ENCODE measurements at regions not wholly inside any gene's neighbourhood (a gene's known extent, or its start where the extent isn't known, plus 50 kb on each side); places are given as distances from the start of the nearest gene placed in this dataset.

DNA sequence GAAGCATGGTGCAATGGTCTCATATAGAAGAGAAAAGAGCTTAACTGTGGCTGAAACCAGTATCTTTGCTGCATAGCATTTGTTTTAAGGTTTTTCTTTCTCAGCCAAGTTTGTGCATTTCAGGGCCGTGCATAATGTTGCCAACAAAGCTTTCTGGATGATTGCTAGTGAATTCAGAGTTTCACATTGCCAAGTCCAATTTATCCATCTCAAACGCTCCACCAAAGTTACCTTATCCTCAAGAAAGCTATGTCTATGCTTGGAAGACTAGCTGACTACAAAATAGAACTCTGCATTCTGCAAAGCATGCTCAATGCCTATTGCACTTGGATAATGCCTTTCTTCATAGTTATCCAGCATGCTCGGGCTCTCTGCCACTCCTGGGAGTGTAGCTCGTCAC lies 535.8 kb upstream of the SGCG start:
- H3K4me1 ChIP-seq (ENCODE audit: control insufficient read depth, insufficient read depth, low read length) = no peaks in the 10 kb centered on the region
- TF ChIP-seq TCF7L2 (IDR thresholded peaks at IDR 0.05; ENCODE audit: low read depth, low read length) = no peak
- TF ChIP-seq, protein P1, sequence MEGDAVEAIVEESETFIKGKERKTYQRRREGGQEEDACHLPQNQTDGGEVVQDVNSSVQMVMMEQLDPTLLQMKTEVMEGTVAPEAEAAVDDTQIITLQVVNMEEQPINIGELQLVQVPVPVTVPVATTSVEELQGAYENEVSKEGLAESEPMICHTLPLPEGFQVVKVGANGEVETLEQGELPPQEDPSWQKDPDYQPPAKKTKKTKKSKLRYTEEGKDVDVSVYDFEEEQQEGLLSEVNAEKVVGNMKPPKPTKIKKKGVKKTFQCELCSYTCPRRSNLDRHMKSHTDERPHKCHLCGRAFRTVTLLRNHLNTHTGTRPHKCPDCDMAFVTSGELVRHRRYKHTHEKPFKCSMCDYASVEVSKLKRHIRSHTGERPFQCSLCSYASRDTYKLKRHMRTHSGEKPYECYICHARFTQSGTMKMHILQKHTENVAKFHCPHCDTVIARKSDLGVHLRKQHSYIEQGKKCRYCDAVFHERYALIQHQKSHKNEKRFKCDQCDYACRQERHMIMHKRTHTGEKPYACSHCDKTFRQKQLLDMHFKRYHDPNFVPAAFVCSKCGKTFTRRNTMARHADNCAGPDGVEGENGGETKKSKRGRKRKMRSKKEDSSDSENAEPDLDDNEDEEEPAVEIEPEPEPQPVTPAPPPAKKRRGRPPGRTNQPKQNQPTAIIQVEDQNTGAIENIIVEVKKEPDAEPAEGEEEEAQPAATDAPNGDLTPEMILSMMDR (IDR thresholded peaks at IDR 0.05) = no peak
- TF ChIP-seq, protein P2, sequence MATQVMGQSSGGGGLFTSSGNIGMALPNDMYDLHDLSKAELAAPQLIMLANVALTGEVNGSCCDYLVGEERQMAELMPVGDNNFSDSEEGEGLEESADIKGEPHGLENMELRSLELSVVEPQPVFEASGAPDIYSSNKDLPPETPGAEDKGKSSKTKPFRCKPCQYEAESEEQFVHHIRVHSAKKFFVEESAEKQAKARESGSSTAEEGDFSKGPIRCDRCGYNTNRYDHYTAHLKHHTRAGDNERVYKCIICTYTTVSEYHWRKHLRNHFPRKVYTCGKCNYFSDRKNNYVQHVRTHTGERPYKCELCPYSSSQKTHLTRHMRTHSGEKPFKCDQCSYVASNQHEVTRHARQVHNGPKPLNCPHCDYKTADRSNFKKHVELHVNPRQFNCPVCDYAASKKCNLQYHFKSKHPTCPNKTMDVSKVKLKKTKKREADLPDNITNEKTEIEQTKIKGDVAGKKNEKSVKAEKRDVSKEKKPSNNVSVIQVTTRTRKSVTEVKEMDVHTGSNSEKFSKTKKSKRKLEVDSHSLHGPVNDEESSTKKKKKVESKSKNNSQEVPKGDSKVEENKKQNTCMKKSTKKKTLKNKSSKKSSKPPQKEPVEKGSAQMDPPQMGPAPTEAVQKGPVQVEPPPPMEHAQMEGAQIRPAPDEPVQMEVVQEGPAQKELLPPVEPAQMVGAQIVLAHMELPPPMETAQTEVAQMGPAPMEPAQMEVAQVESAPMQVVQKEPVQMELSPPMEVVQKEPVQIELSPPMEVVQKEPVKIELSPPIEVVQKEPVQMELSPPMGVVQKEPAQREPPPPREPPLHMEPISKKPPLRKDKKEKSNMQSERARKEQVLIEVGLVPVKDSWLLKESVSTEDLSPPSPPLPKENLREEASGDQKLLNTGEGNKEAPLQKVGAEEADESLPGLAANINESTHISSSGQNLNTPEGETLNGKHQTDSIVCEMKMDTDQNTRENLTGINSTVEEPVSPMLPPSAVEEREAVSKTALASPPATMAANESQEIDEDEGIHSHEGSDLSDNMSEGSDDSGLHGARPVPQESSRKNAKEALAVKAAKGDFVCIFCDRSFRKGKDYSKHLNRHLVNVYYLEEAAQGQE (IDR thresholded peaks at IDR 0.05; ENCODE audit: insufficient read depth in 1 of 2, low read depth in 2 of 2, low read length in 1 of 2) = no peak
- no peak for TF ChIP-seq SIN3A (IDR thresholded peaks at IDR 0.05; ENCODE audit: borderline replicate concordance, insufficient read depth, low read depth, low read length)
- no peak for TF ChIP-seq POLR2AphosphoS5 (IDR thresholded peaks at IDR 0.05; ENCODE audit: low read depth, low read length)
- intact Hi-C loops (cut with micrococcal nuclease; ENCODE audit: unreplicated experiment) = no loop called here
- DNase-seq (ENCODE audit: low read depth, low spot score) (no peak), ATAC-seq (no peak)
- POLR2A ChIA-PET = no interaction called here
- no peaks in the 10 kb centered on the region for H3K27me3 ChIP-seq (ENCODE audit: control insufficient read depth, insufficient read depth, low read length)
- no TSS peak for BruUV-seq (replicated peaks)
- no peaks in the 10 kb centered on the region for H3K9me3 ChIP-seq (ENCODE audit: control insufficient read depth, insufficient read depth, low read depth, low read length)
- CTCF ChIA-PET = no interaction called here
- H3K36me3 ChIP-seq (ENCODE audit: control insufficient read depth, insufficient read depth, low read length) = no peaks in the 10 kb centered on the region
- in situ Hi-C loops (cut with HindIII; ENCODE audit: low pct_unique_long_range_greater_than_20kb, low sequenced_read_pairs) = no loop called here
- no peak overlapping the region for H3K27ac ChIP-seq (ENCODE audit: low read length)
- H3K4me3 ChIP-seq (ENCODE audit: low read depth in 2 of 2, low read length in 2 of 2) = no peak overlapping the region

DNA sequence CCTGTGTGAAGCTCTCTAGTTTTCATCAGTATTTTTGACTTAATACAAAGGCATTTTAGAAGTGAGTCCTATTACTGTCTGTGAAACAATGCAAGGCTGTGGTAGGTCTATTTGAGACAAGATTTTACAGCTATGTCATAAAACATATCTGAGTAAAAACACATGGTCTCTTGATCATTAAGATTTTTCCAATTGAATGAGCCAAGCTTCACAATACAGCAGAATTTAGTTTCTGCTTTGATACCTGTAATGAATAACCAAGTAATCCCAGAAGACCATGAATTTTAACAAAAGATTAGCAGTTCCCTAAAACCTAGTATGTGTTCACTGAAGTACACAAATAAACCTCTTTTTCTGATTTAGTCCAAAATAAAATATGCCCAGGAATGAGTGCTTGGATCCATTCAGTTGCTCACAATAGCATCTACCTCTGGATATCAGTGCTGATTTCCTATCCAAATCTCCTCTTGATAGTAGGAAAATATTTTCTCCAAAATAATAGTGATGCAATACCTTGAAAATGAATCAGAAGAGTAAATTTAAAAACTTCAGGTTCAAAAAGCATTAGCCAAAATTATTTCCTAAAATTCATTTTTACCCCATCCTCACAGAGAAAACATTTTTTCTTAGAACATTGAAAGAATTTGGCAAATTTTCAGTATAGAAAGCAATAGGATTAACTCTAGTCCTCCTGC lies 533.5 kb upstream of the SGCG start:
- no TSS peak for BruUV-seq (replicated peaks)
- Histone ChIP-seq H3K27ac (ENCODE audit: low read length) (no peak overlapping the region), H3K36me3 (ENCODE audit: control insufficient read depth, insufficient read depth, low read length) (no peaks in the 10 kb centered on the region), H3K9me3 (ENCODE audit: control insufficient read depth, insufficient read depth, low read depth, low read length) (no peaks in the 10 kb centered on the region), H3K4me3 (ENCODE audit: low read depth in 2 of 2, low read length in 2 of 2) (no peak overlapping the region), H3K4me1 (ENCODE audit: control insufficient read depth, insufficient read depth, low read length) (no peaks in the 10 kb centered on the region), H3K27me3 (ENCODE audit: control insufficient read depth, insufficient read depth, low read length) (no peaks in the 10 kb centered on the region)
- DNase-seq (ENCODE audit: low read depth, low spot score) (no peak), ATAC-seq (no peak)
- TF ChIP-seq TCF7L2 (IDR thresholded peaks at IDR 0.05; ENCODE audit: low read depth, low read length) (no peak), SIN3A (IDR thresholded peaks at IDR 0.05; ENCODE audit: borderline replicate concordance, insufficient read depth, low read depth, low read length) (no peak)
- in situ Hi-C loops (cut with HindIII; ENCODE audit: low pct_unique_long_range_greater_than_20kb, low sequenced_read_pairs) (no loop called here), intact Hi-C loops (cut with micrococcal nuclease; ENCODE audit: unreplicated experiment) (no loop called here)
- POLR2A ChIA-PET = no interaction called here
- CTCF ChIA-PET = no interaction called here

DNA sequence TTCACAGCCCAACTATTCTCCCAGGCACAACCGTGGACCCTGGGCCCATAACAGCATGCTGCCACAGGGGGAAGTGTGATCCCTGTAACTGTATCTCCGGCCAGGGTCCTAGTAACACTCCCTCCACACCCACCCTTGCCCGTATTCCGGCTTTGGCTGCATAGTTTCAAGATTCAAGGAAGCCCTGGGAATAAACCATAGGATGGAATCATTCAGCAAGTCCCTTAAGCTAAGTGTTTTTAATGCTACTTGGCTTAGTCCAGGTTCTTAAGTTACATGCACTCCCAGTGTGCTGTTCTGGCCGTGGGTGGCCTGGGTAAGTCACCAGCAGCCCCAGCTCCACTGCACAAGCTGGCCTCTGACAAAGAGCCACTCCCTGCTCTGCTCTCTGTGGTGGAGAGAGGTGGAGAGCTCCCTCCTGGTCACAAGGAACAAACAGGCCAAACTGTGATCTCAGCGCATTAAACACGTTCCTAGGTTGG lies 532.4 kb upstream of the SGCG start:
- BruUV-seq (replicated peaks) = no TSS peak
- H3K27ac ChIP-seq (ENCODE audit: low read length) = no peak overlapping the region
- no peak overlapping the region for H3K4me3 ChIP-seq (ENCODE audit: low read depth in 2 of 2, low read length in 2 of 2)
- H3K27me3 ChIP-seq (ENCODE audit: control insufficient read depth, insufficient read depth, low read length) = no peaks in the 10 kb centered on the region
- H3K4me1 ChIP-seq (ENCODE audit: control insufficient read depth, insufficient read depth, low read length) = no peaks in the 10 kb centered on the region
- CTCF ChIA-PET = no interaction called here
- intact Hi-C loops (cut with micrococcal nuclease; ENCODE audit: unreplicated experiment) (no loop called here), in situ Hi-C loops (cut with HindIII; ENCODE audit: low pct_unique_long_range_greater_than_20kb, low sequenced_read_pairs) (no loop called here)
- H3K36me3 ChIP-seq (ENCODE audit: control insufficient read depth, insufficient read depth, low read length) = no peaks in the 10 kb centered on the region
- DNase-seq (ENCODE audit: low read depth, low spot score) (no peak), ATAC-seq (no peak)
- POLR2A ChIA-PET = no interaction called here
- TF ChIP-seq, protein P2 (IDR thresholded peaks at IDR 0.05; ENCODE audit: insufficient read depth in 1 of 2, low read depth in 2 of 2, low read length in 1 of 2) = no peak
- no peak for TF ChIP-seq TCF7L2 (IDR thresholded peaks at IDR 0.05; ENCODE audit: low read depth, low read length)
- TF ChIP-seq SIN3A (IDR thresholded peaks at IDR 0.05; ENCODE audit: borderline replicate concordance, insufficient read depth, low read depth, low read length) = no peak
- TF ChIP-seq POLR2AphosphoS5 (IDR thresholded peaks at IDR 0.05; ENCODE audit: low read depth, low read length) = no peak
- TF ChIP-seq, protein P1 (IDR thresholded peaks at IDR 0.05) = no peak
- H3K9me3 ChIP-seq (ENCODE audit: control insufficient read depth, insufficient read depth, low read depth, low read length) = no peaks in the 10 kb centered on the region
